ENCODE measurements at regions not wholly inside any gene's neighbourhood (a gene's known extent, or its start where the extent isn't known, plus 50 kb on each side); places are given as distances from the start of the nearest gene placed in this dataset.

DNA sequence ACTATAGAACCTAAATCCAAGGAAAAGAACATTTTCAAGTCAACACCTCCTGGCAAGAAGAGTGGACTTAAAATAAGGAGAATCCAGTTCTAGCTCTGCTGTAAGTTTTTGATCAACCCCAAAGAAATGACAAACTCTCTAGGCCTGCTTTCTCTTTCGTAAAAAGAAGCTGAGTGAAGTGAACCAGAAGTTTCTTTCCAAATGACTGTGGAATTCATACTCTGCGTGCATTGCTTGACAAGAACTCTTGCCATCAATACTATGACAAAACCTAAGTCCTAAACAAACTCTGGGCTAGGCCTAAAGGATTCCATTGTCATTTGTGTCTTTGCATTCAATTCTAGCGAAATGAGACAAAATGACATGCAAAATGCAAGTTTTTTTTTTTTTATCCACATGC is 187.5 kb upstream of the SOX9 start:
- Histone ChIP-seq H3K9me3 (no peaks in the 10 kb centered on the region), H3K4me3 (no peak overlapping the region), H3K27me3 (no peaks in the 10 kb centered on the region), H3K27ac (no peak overlapping the region), H3K4me1 (no peaks in the 10 kb centered on the region), H3K36me3 (no peaks in the 10 kb centered on the region)
- intact Hi-C loops (cut with DNase I) = no loop called here
- no peak for DNase-seq
- WGBS, 2 donors = 85 to 91% methylated on average over 3 of the region's 3 CpGs
- ATAC-seq = no peak
- TF ChIP-seq, protein P1, sequence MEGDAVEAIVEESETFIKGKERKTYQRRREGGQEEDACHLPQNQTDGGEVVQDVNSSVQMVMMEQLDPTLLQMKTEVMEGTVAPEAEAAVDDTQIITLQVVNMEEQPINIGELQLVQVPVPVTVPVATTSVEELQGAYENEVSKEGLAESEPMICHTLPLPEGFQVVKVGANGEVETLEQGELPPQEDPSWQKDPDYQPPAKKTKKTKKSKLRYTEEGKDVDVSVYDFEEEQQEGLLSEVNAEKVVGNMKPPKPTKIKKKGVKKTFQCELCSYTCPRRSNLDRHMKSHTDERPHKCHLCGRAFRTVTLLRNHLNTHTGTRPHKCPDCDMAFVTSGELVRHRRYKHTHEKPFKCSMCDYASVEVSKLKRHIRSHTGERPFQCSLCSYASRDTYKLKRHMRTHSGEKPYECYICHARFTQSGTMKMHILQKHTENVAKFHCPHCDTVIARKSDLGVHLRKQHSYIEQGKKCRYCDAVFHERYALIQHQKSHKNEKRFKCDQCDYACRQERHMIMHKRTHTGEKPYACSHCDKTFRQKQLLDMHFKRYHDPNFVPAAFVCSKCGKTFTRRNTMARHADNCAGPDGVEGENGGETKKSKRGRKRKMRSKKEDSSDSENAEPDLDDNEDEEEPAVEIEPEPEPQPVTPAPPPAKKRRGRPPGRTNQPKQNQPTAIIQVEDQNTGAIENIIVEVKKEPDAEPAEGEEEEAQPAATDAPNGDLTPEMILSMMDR (IDR thresholded peaks at IDR 0.05) = no peak

DNA sequence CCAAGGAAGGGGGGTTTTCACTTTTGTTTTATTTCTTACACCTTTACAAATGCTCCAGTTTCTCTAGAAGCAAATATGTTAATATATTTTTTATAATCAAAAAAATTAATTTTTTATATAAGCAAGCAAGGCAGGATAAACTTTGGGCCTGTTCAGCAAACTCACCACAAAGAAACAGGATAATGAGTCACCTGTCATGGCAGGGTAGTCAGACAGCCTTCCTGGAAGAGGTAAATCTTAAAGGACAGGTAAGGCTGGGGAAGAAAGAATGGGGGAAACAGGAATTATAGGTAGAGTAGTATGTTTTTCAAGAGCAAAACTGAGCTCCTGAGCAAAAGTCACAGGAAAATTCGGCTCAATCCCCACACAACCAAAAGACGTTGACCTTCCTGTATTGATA is 186.3 kb upstream of the SOX9 start:
- no peak overlapping the region for H3K27ac ChIP-seq
- no peaks in the 10 kb centered on the region for H3K4me1 ChIP-seq
- no peak for ATAC-seq
- no peaks in the 10 kb centered on the region for H3K9me3 ChIP-seq
- no peak for DNase-seq
- WGBS, 2 donors = 84 to 96% methylated on average over 2 of the region's 2 CpGs
- no peaks in the 10 kb centered on the region for H3K27me3 ChIP-seq
- TF ChIP-seq, protein P1 (IDR thresholded peaks at IDR 0.05) = no peak
- intact Hi-C loops (cut with DNase I) = no loop called here
- no peaks in the 10 kb centered on the region for H3K36me3 ChIP-seq
- no peak overlapping the region for H3K4me3 ChIP-seq

DNA sequence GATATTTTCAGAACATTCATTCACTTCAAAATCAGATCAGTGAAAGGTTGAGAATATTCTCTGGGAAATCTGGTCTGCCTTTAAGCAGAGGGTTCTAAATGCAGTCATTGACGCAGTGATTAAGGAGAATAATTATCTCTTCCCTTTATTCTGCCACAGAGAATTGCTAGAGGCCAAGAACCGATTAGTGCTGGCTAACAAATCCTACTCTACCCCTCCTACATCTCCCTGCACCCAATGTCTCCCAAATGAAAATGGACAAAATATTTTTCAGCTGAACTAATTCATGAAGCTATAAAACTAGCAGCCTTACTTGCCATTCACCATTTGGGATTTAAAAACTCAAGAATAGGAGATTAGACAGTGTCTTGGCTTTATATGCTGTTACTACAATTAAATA is 185.5 kb upstream of the SOX9 start:
- no peaks in the 10 kb centered on the region for H3K9me3 ChIP-seq
- intact Hi-C loops (cut with DNase I) = no loop called here
- DNase-seq (no peak), ATAC-seq (no peak)
- TF ChIP-seq, protein P1 (IDR thresholded peaks at IDR 0.05) = no peak
- no peaks in the 10 kb centered on the region for H3K36me3 ChIP-seq
- no peak overlapping the region for H3K27ac ChIP-seq
- no peak overlapping the region for H3K4me3 ChIP-seq
- 71 to 84% methylated on average over 2 of the region's 2 CpGs for WGBS, 2 donors
- H3K27me3 ChIP-seq = no peaks in the 10 kb centered on the region
- H3K4me1 ChIP-seq = no peaks in the 10 kb centered on the region

DNA sequence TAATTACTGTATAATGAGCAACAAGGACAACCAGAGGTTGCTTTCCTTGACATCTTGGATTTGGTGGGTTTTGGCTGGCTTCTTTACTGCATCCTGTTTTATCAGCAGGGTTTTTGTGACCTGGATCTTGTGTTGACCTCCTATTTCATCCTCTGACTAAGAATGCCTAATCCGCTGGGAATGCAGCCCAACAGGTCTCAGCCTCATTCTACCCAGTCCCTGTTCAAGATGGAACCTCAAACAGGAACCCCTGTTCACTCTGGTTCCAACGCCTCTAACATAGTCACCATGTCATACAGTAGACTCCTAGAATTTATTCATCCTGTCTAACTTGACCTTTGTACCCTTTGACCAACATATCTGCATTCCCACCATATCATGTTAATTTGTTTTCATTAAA is 183.8 kb upstream of the SOX9 start:
- intact Hi-C loops (cut with DNase I) = no loop called here
- no peaks in the 10 kb centered on the region for H3K27me3 ChIP-seq
- H3K27ac ChIP-seq = no peak overlapping the region
- 83 to 90% methylated on average over 2 of the region's 2 CpGs for WGBS, 2 donors
- H3K9me3 ChIP-seq = no peaks in the 10 kb centered on the region
- no peak overlapping the region for H3K4me3 ChIP-seq
- ATAC-seq (no peak), DNase-seq (no peak)
- H3K36me3 ChIP-seq = no peaks in the 10 kb centered on the region
- TF ChIP-seq, protein P1 (IDR thresholded peaks at IDR 0.05) = no peak
- H3K4me1 ChIP-seq = no peaks in the 10 kb centered on the region

DNA sequence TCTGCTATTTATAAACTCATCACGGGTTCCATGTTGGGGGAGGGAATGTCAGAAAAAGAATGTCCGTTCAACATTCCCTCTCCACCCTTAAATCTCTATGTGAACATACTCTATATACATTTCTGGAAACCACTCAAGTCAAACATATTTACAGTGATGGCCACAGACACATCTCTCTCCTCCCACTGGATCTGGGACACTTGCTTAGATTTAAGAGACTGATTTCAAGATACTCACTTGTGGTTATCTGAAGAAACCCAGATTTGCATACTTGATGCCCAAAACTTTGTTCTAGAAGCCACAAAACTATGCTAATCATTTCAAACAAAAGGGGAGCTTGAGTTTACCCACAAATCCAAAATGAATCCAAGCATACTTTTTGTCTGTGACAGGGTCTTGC is 182.9 kb upstream of the SOX9 start:
- intact Hi-C loops (cut with DNase I) = no loop called here
- 49 to 50% methylated on average over 2 of the region's 2 CpGs for WGBS, 2 donors
- H3K4me1 ChIP-seq = no peaks in the 10 kb centered on the region
- DNase-seq (no peak), ATAC-seq (no peak)
- H3K27ac ChIP-seq = no peak overlapping the region
- no peaks in the 10 kb centered on the region for H3K27me3 ChIP-seq
- no peaks in the 10 kb centered on the region for H3K9me3 ChIP-seq
- no peaks in the 10 kb centered on the region for H3K36me3 ChIP-seq
- H3K4me3 ChIP-seq = no peak overlapping the region
- TF ChIP-seq, protein P1 (IDR thresholded peaks at IDR 0.05) = no peak
